ENCODE measurements at regions not wholly inside any gene's neighbourhood (a gene's known extent, or its start where the extent isn't known, plus 50 kb on each side); places are given as distances from the start of the nearest gene placed in this dataset.

DNA sequence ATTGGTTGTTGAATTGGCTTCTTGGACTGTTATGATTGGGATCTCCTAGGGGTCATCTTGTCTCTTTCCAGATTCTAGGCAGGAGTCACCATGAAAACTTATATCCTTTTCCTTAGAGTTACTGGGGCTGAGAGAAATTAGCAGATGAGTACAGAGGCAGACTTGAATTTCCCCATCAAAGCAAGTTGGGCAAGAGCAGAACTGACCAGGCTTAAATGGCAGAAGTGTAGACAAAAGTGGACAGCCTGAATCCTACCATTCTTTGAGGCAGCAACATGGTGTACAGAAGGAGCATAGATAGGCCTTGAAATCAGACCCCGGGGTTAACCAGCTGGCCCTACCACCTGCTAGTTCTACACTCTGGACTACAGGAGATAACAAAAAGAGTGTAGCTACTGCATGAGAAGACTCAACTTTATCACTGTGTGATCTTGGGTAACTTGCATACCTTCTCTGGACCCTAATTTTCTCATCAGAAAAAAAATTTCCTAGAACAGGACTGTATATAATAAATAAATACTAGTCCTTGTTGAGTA is 427.4 kb upstream of the CADM1 start:
- no peak overlapping the region for H3K27ac ChIP-seq (ENCODE audit: low read depth in 2 of 2, low read length in 1 of 2)
- H3K27me3 ChIP-seq (ENCODE audit: control insufficient read depth in 1 of 2, insufficient read depth in 2 of 2, low read length in 2 of 2), result no peaks in the 10 kb centered on the region
- no peaks in the 10 kb centered on the region for H3K36me3 ChIP-seq (ENCODE audit: control insufficient read depth in 2 of 2, insufficient read depth in 2 of 2, low read length in 1 of 2)
- H3K9me3 ChIP-seq (ENCODE audit: control insufficient read depth in 2 of 2, insufficient read depth in 1 of 2, low read depth in 1 of 2, low read length in 1 of 2), result no peaks in the 10 kb centered on the region
- WGBS, 2 donors, result 81 to 96% methylated on average over 1 of the region's 1 CpG
- no peak overlapping the region for H3K4me3 ChIP-seq (ENCODE audit: low read depth in 1 of 2, low read length in 2 of 2)
- H3K4me1 ChIP-seq (ENCODE audit: control insufficient read depth in 2 of 2, insufficient read depth in 2 of 2, low read length in 1 of 2), result no peaks in the 10 kb centered on the region

GRCh38 chr11:115930886-115931547 is 426.8 kb upstream of the CADM1 start:
- Histone ChIP-seq H3K4me3 (ENCODE audit: low read depth in 1 of 2, low read length in 2 of 2) (no peak overlapping the region), H3K27me3 (ENCODE audit: control insufficient read depth in 1 of 2, insufficient read depth in 2 of 2, low read length in 2 of 2) (no peaks in the 10 kb centered on the region), H3K27ac (ENCODE audit: low read depth in 2 of 2, low read length in 1 of 2) (no peak overlapping the region), H3K4me1 (ENCODE audit: control insufficient read depth in 2 of 2, insufficient read depth in 2 of 2, low read length in 1 of 2) (no peaks in the 10 kb centered on the region), H3K36me3 (ENCODE audit: control insufficient read depth in 2 of 2, insufficient read depth in 2 of 2, low read length in 1 of 2) (no peaks in the 10 kb centered on the region), H3K9me3 (ENCODE audit: control insufficient read depth in 2 of 2, insufficient read depth in 1 of 2, low read depth in 1 of 2, low read length in 1 of 2) (no peaks in the 10 kb centered on the region)
- WGBS, 2 donors, result 59 to 62% methylated on average over 3 of the region's 3 CpGs

DNA sequence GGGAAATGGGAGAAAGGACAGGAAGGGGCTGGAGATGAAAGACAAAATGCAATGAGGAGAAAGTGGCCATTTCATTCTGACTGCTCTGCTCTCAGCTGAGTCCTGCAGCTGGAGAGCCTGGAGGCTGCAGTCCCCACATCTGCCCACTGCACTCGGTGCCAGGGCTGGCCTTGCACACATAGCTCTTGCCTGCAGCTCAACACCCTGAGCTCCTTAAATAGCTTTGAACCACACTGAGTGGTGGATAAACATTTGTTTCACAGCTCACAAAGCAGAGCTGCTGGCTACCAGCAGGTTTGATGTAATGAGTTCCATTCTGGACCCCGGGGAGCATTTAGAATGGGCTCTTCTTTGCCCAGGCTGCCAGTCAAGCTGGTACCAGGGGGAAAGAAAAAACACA is 426.1 kb upstream of the CADM1 start:
- Histone ChIP-seq H3K27ac (ENCODE audit: low read depth in 2 of 2, low read length in 1 of 2) (no peak overlapping the region), H3K36me3 (ENCODE audit: control insufficient read depth in 2 of 2, insufficient read depth in 2 of 2, low read length in 1 of 2) (no peaks in the 10 kb centered on the region), H3K27me3 (ENCODE audit: control insufficient read depth in 1 of 2, insufficient read depth in 2 of 2, low read length in 2 of 2) (no peaks in the 10 kb centered on the region), H3K9me3 (ENCODE audit: control insufficient read depth in 2 of 2, insufficient read depth in 1 of 2, low read depth in 1 of 2, low read length in 1 of 2) (no peaks in the 10 kb centered on the region), H3K4me3 (ENCODE audit: low read depth in 1 of 2, low read length in 2 of 2) (no peak overlapping the region), H3K4me1 (ENCODE audit: control insufficient read depth in 2 of 2, insufficient read depth in 2 of 2, low read length in 1 of 2) (no peaks in the 10 kb centered on the region)
- 36 to 41% methylated on average over 2 of the region's 2 CpGs for WGBS, 2 donors

DNA sequence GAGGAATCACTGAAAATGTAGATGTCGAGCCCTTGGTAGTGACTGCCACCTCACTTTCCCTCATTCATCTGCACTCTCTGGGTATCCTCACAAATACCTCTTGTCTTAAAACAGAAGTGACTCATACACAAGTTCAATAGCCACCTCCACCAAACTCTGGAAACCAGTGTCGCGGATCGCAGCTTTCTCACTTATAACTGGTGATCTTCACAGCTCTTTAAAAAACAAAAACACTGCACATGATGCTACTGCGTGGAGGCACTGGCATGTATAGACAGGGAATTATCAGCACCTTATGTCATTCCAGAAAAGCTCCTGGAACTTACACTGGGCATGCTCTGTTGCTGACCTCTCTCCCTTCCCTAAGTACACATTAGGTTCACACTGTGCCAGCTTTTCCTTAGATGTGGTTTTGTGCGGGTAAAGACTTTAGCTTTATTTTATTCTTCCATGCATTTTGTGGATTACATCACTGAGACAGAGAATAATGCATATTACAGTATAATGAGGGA is 425.5 kb upstream of the CADM1 start:
- 46 to 66% methylated on average over 6 of the region's 6 CpGs for WGBS, 2 donors
- Histone ChIP-seq H3K36me3 (ENCODE audit: control insufficient read depth in 2 of 2, insufficient read depth in 2 of 2, low read length in 1 of 2) (no peaks in the 10 kb centered on the region), H3K4me3 (ENCODE audit: low read depth in 1 of 2, low read length in 2 of 2) (no peak overlapping the region), H3K4me1 (ENCODE audit: control insufficient read depth in 2 of 2, insufficient read depth in 2 of 2, low read length in 1 of 2) (no peaks in the 10 kb centered on the region), H3K27me3 (ENCODE audit: control insufficient read depth in 1 of 2, insufficient read depth in 2 of 2, low read length in 2 of 2) (no peaks in the 10 kb centered on the region), H3K9me3 (ENCODE audit: control insufficient read depth in 2 of 2, insufficient read depth in 1 of 2, low read depth in 1 of 2, low read length in 1 of 2) (no peaks in the 10 kb centered on the region), H3K27ac (ENCODE audit: low read depth in 2 of 2, low read length in 1 of 2) (no peak overlapping the region)

DNA sequence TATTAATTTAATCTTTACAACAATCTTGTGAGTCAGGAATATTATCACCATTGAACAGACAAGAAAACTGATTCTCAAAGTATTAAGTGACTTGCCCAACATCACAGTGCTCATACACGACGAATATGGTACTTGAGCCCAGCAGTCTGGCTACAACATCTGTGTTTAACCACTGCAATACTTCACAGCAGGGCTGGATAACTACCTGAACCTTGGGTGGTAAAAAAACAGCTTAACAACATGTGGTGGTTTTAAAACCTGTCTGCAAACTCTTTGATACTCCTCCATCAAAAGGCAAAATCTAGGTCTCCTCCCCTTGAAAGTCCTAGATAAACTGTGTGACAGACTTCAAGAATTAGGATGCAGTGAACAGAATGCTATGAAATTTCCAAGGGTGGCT is 424.6 kb upstream of the CADM1 start:
- WGBS, 2 donors, result 83% methylated on average over 2 of the region's 2 CpGs
- Histone ChIP-seq H3K36me3 (ENCODE audit: control insufficient read depth in 2 of 2, insufficient read depth in 2 of 2, low read length in 1 of 2) (no peaks in the 10 kb centered on the region), H3K9me3 (ENCODE audit: control insufficient read depth in 2 of 2, insufficient read depth in 1 of 2, low read depth in 1 of 2, low read length in 1 of 2) (no peaks in the 10 kb centered on the region), H3K4me1 (ENCODE audit: control insufficient read depth in 2 of 2, insufficient read depth in 2 of 2, low read length in 1 of 2) (no peaks in the 10 kb centered on the region), H3K4me3 (ENCODE audit: low read depth in 1 of 2, low read length in 2 of 2) (no peak overlapping the region), H3K27me3 (ENCODE audit: control insufficient read depth in 1 of 2, insufficient read depth in 2 of 2, low read length in 2 of 2) (no peaks in the 10 kb centered on the region), H3K27ac (ENCODE audit: low read depth in 2 of 2, low read length in 1 of 2) (no peak overlapping the region)

DNA sequence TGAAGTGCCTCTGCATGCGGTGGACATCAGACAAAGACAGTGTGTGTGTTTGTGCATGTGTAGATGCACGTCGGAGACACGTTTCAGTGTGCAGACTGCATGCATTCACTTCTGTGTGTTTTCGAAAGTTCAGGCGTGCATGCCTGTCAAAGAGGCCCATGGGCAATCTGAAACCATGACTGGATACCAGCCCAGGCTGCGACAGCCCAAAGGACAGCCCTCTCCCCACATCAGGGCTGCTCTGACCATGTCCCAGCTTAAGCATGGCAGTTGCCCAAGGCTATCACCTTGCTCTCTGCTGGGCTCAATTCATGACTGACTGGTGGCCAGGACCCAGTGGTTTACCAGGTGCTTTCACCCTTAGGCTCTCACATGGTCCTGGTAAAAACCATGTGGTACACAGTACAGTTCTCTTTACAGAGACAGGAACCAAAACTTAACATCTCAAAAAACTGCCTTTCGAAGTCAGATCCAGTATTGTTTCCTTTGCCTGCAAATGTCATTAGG is 423.7 kb upstream of the CADM1 start:
- H3K36me3 ChIP-seq (ENCODE audit: control insufficient read depth in 2 of 2, insufficient read depth in 2 of 2, low read length in 1 of 2), result no peaks in the 10 kb centered on the region
- no peak overlapping the region for H3K27ac ChIP-seq (ENCODE audit: low read depth in 2 of 2, low read length in 1 of 2)
- no peaks in the 10 kb centered on the region for H3K9me3 ChIP-seq (ENCODE audit: control insufficient read depth in 2 of 2, insufficient read depth in 1 of 2, low read depth in 1 of 2, low read length in 1 of 2)
- no peaks in the 10 kb centered on the region for H3K27me3 ChIP-seq (ENCODE audit: control insufficient read depth in 1 of 2, insufficient read depth in 2 of 2, low read length in 2 of 2)
- WGBS, 2 donors, result 83% methylated on average over 8 of the region's 8 CpGs
- H3K4me3 ChIP-seq (ENCODE audit: low read depth in 1 of 2, low read length in 2 of 2), result no peak overlapping the region
- no peaks in the 10 kb centered on the region for H3K4me1 ChIP-seq (ENCODE audit: control insufficient read depth in 2 of 2, insufficient read depth in 2 of 2, low read length in 1 of 2)

GRCh38 chr11:115926601-115927000 is 422.4 kb upstream of the CADM1 start:
- H3K36me3 ChIP-seq (ENCODE audit: control insufficient read depth in 2 of 2, insufficient read depth in 2 of 2, low read length in 1 of 2), result no peaks in the 10 kb centered on the region

GRCh38 chr11:115926138-115926537 is 421.9 kb upstream of the CADM1 start:
- Histone ChIP-seq H3K27ac (ENCODE audit: low read depth in 2 of 2, low read length in 1 of 2) (no peak overlapping the region), H3K36me3 (ENCODE audit: control insufficient read depth in 2 of 2, insufficient read depth in 2 of 2, low read length in 1 of 2) (no peaks in the 10 kb centered on the region), H3K9me3 (ENCODE audit: control insufficient read depth in 2 of 2, insufficient read depth in 1 of 2, low read depth in 1 of 2, low read length in 1 of 2) (no peaks in the 10 kb centered on the region), H3K4me1 (ENCODE audit: control insufficient read depth in 2 of 2, insufficient read depth in 2 of 2, low read length in 1 of 2) (no peaks in the 10 kb centered on the region), H3K4me3 (ENCODE audit: low read depth in 1 of 2, low read length in 2 of 2) (no peak overlapping the region), H3K27me3 (ENCODE audit: control insufficient read depth in 1 of 2, insufficient read depth in 2 of 2, low read length in 2 of 2) (no peaks in the 10 kb centered on the region)
- WGBS, 2 donors, result 82 to 86% methylated on average over 5 of the region's 5 CpGs

More at GRCh38 chr11:115926601-115927000, 422.4 kb upstream of the CADM1 start:
- WGBS, 2 donors, result 93 to 97% methylated on average over 4 of the region's 4 CpGs
- no peaks in the 10 kb centered on the region for H3K4me1 ChIP-seq (ENCODE audit: control insufficient read depth in 2 of 2, insufficient read depth in 2 of 2, low read length in 1 of 2)
- no peak overlapping the region for H3K27ac ChIP-seq (ENCODE audit: low read depth in 2 of 2, low read length in 1 of 2)
- H3K9me3 ChIP-seq (ENCODE audit: control insufficient read depth in 2 of 2, insufficient read depth in 1 of 2, low read depth in 1 of 2, low read length in 1 of 2), result no peaks in the 10 kb centered on the region
- H3K4me3 ChIP-seq (ENCODE audit: low read depth in 1 of 2, low read length in 2 of 2), result no peak overlapping the region
- H3K27me3 ChIP-seq (ENCODE audit: control insufficient read depth in 1 of 2, insufficient read depth in 2 of 2, low read length in 2 of 2), result no peaks in the 10 kb centered on the region

DNA sequence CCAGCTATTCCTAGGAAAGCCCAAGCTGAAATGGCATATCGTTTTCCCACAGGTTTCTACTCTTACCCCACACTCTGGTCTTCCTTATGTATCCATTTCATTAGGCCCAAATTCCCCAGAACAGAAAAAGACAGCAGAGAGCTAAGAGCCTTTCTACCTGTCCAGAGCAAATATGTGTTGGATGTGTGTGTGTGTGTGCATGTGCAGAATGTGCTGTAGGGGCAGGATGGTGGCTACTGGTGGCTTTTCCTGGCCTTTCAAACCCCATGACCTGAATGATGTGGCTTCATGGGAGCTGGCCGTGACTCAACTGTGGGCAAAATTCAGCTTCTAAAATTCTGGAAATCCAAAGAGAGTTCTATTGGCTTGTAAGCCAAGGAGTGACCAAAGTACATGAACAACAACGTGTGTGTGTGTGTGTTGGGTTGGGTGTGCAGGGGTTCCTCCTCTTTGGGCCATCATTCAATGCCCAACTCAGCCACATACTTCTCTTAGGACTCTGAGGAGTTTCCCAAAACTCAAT is 421.4 kb upstream of the CADM1 start:
- H3K36me3 ChIP-seq (ENCODE audit: control insufficient read depth in 2 of 2, insufficient read depth in 2 of 2, low read length in 1 of 2), result no peaks in the 10 kb centered on the region
- H3K27me3 ChIP-seq (ENCODE audit: control insufficient read depth in 1 of 2, insufficient read depth in 2 of 2, low read length in 2 of 2), result no peaks in the 10 kb centered on the region
- no peak overlapping the region for H3K27ac ChIP-seq (ENCODE audit: low read depth in 2 of 2, low read length in 1 of 2)
- no peak overlapping the region for H3K4me3 ChIP-seq (ENCODE audit: low read depth in 1 of 2, low read length in 2 of 2)
- WGBS, 2 donors, result 79 to 81% methylated on average over 3 of the region's 3 CpGs
- no peaks in the 10 kb centered on the region for H3K4me1 ChIP-seq (ENCODE audit: control insufficient read depth in 2 of 2, insufficient read depth in 2 of 2, low read length in 1 of 2)
- no peaks in the 10 kb centered on the region for H3K9me3 ChIP-seq (ENCODE audit: control insufficient read depth in 2 of 2, insufficient read depth in 1 of 2, low read depth in 1 of 2, low read length in 1 of 2)
